SIG-M5 treated with dmso at 0.1 percent for 504 hours (cell line): ENCODE measurements at regions not wholly inside any gene's neighbourhood (a gene's known extent, or its start where the extent isn't known, plus 50 kb on each side); places are given as distances from the start of the nearest gene placed in this dataset.
A peak's percentile ranks its signal among the peaks of the same experiment; 100 is the strongest.
"Not testable (repeated sequence)": the region's sequence is repeated elsewhere in the genome, so short reads cannot be mapped to it uniquely, and the experiment has no call there.

Source experiments
- DNase-seq: peaks from one replicate; lab custom pipeline; 2025; ENCODE audit not compliant: unreplicated experiment; lab: John Stamatoyannopoulos, UW

- no peak for DNase-seq
These were observed 91.2 kb upstream of the RET start for GRCh38 chr10:42985436-42986316.

- no peak for DNase-seq
These were observed 90.2 kb upstream of the RET start for GRCh38 chr10:42986633-42987032.

DNA sequence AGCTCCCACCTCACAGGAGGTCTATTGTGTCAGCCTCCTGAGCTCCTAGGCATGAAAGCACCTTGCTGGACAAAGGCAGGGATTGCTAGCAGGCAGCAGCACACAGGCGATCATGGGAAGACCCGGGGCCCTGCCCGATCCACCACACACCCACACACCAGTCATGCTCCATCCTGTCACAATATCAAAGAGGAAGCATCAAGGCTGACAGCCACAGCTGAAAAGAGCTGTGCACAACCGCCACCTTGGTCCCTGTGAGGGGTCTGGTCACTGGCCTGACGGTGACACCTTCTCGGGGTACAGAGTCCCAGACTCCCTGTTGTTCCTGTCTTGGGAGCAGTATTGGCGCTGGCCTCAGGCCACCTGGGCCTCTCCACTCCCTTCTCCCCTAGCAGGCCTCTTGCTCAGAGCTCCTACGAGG, 89.7 kb upstream of the RET start:
- no peak for DNase-seq

GRCh38 chr10:42987575-42987974, 89.3 kb upstream of the RET start:
- no peak for DNase-seq

DNA sequence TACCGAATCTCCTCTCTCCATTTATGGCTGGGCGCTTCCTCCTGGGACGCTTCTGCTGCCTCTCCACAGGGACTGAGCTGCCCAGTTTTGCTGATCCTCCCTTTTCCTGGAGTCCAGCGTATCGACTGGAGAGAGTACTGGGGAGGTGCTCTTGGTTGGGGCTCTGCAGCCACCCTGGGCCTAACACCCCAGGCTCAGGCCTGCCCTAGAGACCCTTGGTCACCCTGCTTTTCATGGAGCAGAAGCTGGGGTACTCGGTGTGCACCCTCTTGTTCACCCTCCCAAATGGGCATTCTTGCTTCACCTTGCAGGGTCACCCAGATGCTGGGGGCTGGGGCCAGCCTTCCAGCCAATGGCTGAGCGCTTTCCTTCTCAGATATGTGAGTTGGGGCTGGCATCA, 88.8 kb upstream of the RET start:
- DNase-seq = no peak

DNA sequence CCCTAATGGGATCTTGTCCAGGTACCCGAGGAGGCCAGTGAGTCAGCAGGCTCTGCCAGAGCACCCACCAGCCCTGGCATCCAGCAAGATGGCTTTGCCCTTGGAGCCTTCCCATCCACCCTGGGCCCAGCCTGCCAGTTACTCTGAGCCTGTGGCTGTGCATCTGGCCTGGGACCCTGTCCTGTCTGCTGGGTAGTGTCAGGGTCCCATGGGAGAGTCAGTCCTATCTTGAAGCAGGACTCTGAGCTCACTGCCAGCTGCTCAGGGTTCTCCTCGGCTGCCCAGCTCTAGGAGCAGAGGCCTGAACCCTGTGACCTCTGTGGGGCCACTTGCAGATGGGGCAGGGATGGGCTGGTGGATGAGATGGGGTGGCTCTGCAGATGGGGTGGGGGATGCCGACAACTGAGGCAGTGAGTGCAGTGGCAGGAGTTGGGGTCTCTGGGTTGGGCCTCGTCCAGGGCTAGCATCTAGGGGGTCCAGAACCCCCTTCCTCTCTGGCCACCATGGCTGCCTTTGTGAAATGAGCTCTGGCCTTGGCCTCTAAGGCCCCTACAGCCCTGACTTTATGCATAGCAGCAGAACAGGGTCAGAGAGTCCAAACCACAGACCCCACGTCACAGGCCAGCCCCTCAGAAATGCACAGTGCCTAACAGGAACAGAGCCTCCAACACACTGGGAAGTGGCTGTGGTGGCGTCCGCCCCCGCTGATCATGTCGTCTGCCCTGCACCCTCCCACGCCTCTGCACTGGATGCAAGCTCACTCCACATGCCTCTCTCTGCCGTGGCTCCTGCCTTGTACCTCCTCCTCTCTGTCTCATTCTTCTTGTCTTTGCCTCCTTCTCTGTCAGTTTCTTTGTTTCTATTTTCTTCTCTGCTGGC, 88.1 kb upstream of the RET start:
- peak; percentile 46 for DNase-seq

DNA sequence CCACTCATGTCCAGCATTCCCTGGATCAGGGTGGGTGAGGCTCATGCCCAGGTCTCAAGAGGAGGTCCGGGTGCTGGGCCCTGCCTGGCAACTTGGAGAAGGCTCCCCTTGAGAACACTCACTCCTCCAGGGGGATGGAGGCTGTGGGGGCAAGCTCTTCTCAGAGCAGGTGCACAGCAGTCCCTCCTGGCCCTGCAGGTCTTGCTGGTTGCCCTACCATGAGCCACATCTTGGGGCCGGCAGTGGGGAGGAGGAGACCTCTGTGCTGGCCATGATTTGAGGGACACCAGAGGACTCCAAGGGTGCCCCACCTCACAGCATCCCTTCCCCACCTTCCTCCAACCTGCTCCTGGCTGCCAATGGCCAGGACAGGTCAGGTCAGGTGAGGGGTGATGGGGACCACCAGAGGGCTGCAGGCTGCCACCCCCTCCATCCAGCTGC, 87.4 kb upstream of the RET start:
- DNase-seq = no peak

- DNase-seq = no peak
These were observed 86.7 kb upstream of the RET start for GRCh38 chr10:42990016-42990720.

DNA sequence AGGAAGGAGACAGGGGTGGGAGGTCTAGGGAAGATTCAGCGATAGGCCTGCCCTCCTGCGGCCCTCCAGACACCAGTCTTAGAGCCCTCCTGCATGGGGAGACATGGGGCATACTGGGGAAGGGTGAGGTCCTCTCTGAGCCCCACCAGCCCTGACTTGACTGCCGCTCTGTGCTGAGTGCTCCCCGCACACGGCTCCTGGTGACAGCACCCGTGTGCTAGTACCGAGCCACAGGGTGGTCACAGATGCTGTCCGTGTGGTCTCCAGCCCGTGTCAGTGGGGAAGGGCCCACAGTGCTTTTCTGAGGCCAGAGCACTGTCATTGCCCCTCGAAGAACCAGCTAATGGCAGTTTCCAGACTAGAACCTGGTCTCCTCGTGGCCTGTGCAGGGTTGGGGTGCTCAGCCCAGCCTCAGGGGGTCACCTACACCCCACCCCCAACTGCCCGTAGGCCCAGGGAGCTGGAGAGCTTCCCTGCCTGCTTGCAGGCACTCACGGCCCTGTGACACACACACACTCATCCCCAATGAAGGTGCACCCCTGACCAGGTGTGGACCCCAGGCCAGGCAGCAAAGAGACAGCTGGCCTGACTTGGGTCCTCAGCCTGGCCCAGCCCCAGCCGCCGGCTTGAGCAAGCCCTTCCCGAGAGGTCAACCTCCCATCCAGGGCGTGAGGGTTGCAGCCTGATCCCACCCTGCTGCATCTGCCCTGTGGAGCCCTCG, 86.0 kb upstream of the RET start:
- DNase-seq = no peak

DNA sequence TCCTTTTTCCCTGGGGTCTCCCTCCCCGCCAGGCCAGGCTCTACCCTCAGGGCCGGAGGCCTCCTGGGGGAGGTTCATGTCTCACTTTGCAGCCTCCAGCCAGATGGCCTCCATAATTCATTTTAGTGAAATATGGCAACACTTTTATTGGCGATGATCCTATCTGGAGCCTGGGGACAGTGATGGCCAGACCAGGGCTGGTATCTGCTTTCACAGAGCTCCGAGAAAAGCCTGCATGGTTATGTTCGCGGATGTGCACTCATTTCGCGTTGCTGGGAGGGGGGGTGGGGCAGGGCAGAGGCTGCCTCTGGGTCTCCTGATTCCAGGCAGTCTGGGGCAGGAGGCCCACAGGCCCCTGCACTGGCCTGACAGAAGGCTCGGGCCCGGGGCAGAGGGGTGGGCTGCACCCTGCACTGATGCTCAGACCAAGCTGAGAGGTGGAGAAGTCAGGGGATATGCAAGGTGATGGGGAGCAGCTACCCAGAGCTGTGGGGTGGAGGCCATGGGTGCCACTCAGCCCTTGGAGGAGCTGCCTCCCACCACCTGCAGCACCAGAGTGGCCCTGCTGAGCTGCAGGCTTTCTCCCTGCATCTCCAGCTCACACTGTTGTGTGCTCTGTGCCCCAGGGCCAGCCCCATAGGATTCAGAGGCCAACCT, 85.3 kb upstream of the RET start:
- no peak for DNase-seq

- no peak for DNase-seq
These were observed 84.5 kb upstream of the RET start for GRCh38 chr10:42992156-42992956.

DNA sequence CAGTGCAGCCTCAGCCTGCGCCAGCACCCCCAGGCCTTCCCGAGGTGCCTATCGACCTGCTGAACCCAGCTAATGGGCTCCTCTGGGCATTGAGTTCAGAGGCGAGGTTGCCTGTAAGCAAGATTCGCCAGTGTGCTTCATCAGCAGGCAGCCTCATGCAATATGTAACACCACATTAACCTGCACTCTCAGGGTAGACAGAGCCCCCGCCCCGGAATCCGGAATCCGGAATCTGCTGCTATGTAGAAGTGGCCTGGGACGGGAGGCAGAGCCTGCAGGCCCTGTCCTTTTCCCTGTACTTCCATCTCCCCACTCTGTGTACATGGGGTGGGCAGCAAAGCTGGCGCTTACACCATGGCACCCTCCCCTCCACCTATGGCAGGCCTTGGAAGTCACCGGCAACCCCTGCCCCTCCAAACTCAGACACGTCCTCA, 83.9 kb upstream of the RET start:
- no peak for DNase-seq

DNA sequence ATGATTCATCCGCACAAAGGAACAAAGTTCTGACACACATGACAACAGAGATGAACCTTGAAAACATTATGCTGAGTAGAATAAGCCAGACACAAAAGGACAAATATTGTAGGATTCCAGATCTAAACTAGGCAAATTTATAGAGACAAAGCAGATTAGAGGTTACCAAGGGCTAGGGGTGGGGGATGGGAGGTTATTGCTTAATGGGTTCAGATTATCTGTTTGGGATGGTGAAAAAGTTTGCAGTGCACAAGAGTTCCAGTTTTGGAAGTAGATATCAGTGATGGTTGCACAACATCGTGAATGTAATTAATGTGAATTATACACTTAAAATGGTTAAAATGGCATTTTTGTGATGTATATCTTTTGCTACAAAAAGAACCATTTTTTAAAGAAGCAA, 82.0 kb upstream of the RET start:
- DNase-seq = not testable (repeated sequence)

DNA sequence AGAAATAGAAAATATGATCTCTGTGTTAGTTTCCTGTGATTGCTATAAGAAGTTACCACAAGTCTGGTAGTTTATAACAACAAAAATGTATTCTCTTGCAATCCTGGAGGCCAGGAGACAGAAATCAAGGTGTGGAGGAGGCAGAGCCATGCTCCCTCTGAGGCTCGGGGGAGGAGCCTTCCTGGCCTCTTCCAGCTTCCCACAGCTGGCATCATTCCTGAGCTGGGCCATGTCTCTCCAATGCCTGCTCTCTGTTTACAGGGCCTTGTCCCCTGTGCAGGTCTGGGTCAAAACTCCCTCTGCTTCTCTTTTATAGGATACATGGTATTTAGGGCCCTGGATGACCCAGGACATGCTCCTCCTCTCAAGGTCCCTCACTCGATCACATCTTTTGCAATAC, 81.3 kb upstream of the RET start:
- no peak for DNase-seq

DNA sequence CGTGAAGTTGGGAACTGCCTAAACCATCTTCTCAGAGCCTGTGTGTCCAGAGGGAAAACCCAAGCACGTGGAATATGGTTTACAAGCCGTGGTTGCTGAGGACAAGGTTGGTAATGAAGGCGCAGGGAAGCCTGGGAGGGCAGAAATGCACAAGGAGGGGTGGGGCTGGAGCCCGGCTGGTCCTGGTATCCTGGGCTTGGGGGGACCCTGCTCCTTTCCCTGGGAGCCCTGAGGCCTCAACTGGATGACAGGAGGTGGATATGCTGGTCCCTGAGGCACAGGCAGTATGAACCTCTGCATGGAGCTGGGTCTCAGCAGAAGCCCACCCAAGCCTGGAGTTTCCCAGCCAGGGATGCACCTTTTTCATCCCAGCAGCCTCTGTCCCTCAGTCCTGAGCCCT, 80.3 kb upstream of the RET start:
- DNase-seq = no peak

- DNase-seq = no peak
These were observed 79.6 kb upstream of the RET start for GRCh38 chr10:42997151-42997848.

- DNase-seq = no peak
These were observed 79.1 kb upstream of the RET start for GRCh38 chr10:42997849-42998165.

GRCh38 chr10:42998481-42999384, 78.1 kb upstream of the RET start:
- no peak for DNase-seq
